ENCODE measurements at regions not wholly inside any gene's neighbourhood (a gene's known extent, or its start where the extent isn't known, plus 50 kb on each side); places are given as distances from the start of the nearest gene placed in this dataset.

DNA sequence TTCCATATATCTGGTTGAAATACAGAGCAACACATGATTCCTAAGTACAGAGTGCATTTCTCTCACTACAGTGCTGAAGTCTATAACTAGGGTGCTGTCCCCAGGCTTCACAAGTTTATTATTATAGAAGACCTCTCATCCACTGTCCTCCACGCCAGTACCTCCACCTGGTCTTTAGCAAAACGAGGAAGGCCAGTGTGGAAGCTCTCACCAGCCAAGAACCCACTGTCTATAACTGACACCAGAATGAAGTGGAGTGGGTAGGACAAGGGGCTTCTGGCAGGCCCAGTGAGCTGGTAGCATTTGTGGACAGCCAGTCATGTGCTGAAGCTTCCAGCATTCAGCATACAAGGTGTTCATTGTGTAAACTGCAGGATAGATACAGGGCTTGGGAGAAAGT is 430.7 kb downstream of the GADD45G start:
- no peaks in the 10 kb centered on the region for H3K9me2 ChIP-seq (ENCODE audit: insufficient read depth, low read length)
- no peaks in the 10 kb centered on the region for H3K36me3 ChIP-seq (ENCODE audit: insufficient read depth, low read length)
- POLR2A ChIA-PET = no interaction called here
- BruUV-seq (replicated peaks) = no TSS peak
- H3K79me2 ChIP-seq (ENCODE audit: insufficient read depth, low read depth, low read length) = no peaks in the 10 kb centered on the region
- intact Hi-C loops (cut with micrococcal nuclease; ENCODE audit: unreplicated experiment) = no loop called here
- H3K4me3 ChIP-seq (ENCODE audit: low read depth, low read length, poor library complexity, severe bottlenecking) = no peak overlapping the region
- no peaks in the 10 kb centered on the region for H3K9me3 ChIP-seq (ENCODE audit: low read length)
- no peak for DNase-seq (ENCODE audit: low spot score)
- CTCF ChIA-PET (ENCODE audit: unreplicated experiment) = no interaction called here
- no peaks in the 10 kb centered on the region for H3K4me1 ChIP-seq (ENCODE audit: insufficient read depth, low read length, poor library complexity, severe bottlenecking)
- TF ChIP-seq, protein P1, sequence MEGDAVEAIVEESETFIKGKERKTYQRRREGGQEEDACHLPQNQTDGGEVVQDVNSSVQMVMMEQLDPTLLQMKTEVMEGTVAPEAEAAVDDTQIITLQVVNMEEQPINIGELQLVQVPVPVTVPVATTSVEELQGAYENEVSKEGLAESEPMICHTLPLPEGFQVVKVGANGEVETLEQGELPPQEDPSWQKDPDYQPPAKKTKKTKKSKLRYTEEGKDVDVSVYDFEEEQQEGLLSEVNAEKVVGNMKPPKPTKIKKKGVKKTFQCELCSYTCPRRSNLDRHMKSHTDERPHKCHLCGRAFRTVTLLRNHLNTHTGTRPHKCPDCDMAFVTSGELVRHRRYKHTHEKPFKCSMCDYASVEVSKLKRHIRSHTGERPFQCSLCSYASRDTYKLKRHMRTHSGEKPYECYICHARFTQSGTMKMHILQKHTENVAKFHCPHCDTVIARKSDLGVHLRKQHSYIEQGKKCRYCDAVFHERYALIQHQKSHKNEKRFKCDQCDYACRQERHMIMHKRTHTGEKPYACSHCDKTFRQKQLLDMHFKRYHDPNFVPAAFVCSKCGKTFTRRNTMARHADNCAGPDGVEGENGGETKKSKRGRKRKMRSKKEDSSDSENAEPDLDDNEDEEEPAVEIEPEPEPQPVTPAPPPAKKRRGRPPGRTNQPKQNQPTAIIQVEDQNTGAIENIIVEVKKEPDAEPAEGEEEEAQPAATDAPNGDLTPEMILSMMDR (conservative IDR thresholded peaks at IDR 0.05; ENCODE audit: low read length) = no peak
- TF ChIP-seq EZH2phosphoT487 (IDR thresholded peaks at IDR 0.05; ENCODE audit: borderline replicate concordance, low read depth, low read length) = no peak
- H3K27ac ChIP-seq (ENCODE audit: low read depth, low read length, poor library complexity, severe bottlenecking) = no peak overlapping the region
- H2AFZ ChIP-seq (ENCODE audit: low read length) = no peak overlapping the region
- no peaks in the 10 kb centered on the region for H4K20me1 ChIP-seq (ENCODE audit: insufficient read depth, low read length)
- no peak overlapping the region for H3K4me2 ChIP-seq (ENCODE audit: low read length)

DNA sequence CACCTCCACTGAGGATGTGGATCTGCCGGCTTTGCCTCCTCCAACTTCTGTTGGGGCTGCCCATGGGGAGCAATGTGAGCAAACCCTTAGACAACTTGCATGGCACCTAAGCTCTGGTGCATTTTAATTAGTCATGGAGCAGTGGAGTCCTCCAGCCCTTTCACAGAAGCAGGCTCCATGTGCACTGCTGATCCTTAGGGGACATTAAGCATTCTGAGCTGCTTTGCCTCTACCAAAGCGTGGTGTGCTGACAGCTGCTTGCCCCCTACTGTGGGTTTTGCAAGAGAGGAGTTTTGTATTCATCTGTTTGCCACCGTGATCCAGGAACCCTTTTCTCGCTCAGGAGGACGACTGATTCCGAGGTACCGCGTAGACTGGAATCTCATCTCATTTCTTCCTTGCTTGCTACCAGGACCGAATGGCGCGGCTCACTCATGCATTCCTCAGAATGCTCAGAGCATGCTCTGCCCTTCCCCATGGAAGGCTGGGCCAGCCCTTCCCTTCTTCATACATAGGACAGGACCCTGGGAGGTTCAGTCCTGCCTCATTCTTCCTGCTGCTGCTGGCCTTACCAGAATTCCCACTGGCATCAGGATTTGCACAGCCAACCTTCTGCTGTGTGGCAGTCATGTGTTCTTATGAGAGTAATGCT is 432.5 kb downstream of the GADD45G start:
- Histone ChIP-seq H3K4me3 (ENCODE audit: low read depth, low read length, poor library complexity, severe bottlenecking) (no peak overlapping the region), H4K20me1 (ENCODE audit: insufficient read depth, low read length) (no peaks in the 10 kb centered on the region), H3K4me2 (ENCODE audit: low read length) (no peak overlapping the region), H3K79me2 (ENCODE audit: insufficient read depth, low read depth, low read length) (no peaks in the 10 kb centered on the region), H2AFZ (ENCODE audit: low read length) (no peak overlapping the region), H3K27ac (ENCODE audit: low read depth, low read length, poor library complexity, severe bottlenecking) (no peak overlapping the region), H3K9me2 (ENCODE audit: insufficient read depth, low read length) (no peaks in the 10 kb centered on the region), H3K9me3 (ENCODE audit: low read length) (no peaks in the 10 kb centered on the region), H3K36me3 (ENCODE audit: insufficient read depth, low read length) (no peaks in the 10 kb centered on the region), H3K4me1 (ENCODE audit: insufficient read depth, low read length, poor library complexity, severe bottlenecking) (no peaks in the 10 kb centered on the region)
- CTCF ChIA-PET (ENCODE audit: unreplicated experiment) = interaction anchor here (0.6 kb wide), 1 partner anchor 15 kb away, joined by 3 read pairs; no protein-coding TSS in a partner anchor
- POLR2A ChIA-PET = no interaction called here
- intact Hi-C loops (cut with micrococcal nuclease; ENCODE audit: unreplicated experiment) = no loop called here
- DNase-seq (ENCODE audit: low spot score) = no peak
- TF ChIP-seq, protein P1 (conservative IDR thresholded peaks at IDR 0.05; ENCODE audit: low read length) = no peak
- TF ChIP-seq EZH2phosphoT487 (IDR thresholded peaks at IDR 0.05; ENCODE audit: borderline replicate concordance, low read depth, low read length) = no peak
- no TSS peak for BruUV-seq (replicated peaks)

DNA sequence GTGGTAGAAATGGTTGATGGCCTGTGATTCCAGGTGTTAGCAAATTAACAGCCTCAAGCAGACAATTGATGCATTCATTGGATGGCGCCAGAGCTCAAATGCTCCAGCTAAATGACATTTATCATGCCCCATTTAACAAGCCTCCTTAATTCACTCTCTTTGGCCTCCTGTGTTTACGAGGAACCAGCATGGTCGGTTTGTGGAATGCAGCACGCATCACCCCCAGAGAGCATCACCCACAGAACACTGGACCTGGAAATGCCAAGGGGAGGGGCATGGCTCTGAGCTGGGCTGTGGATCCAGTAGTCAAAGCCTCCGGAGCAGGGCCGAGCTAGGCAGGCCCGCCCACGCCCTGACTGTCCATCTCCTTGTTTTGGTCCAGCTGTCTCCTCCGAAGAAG is 434.0 kb downstream of the GADD45G start:
- ChIA-PET POLR2A (no interaction called here), CTCF (ENCODE audit: unreplicated experiment) (no interaction called here)
- Histone ChIP-seq H3K9me3 (ENCODE audit: low read length) (no peaks in the 10 kb centered on the region), H3K4me1 (ENCODE audit: insufficient read depth, low read length, poor library complexity, severe bottlenecking) (no peaks in the 10 kb centered on the region), H2AFZ (ENCODE audit: low read length) (no peak overlapping the region), H3K27ac (ENCODE audit: low read depth, low read length, poor library complexity, severe bottlenecking) (no peak overlapping the region), H3K9me2 (ENCODE audit: insufficient read depth, low read length) (no peaks in the 10 kb centered on the region), H4K20me1 (ENCODE audit: insufficient read depth, low read length) (no peaks in the 10 kb centered on the region), H3K79me2 (ENCODE audit: insufficient read depth, low read depth, low read length) (no peaks in the 10 kb centered on the region), H3K4me3 (ENCODE audit: low read depth, low read length, poor library complexity, severe bottlenecking) (no peak overlapping the region), H3K36me3 (ENCODE audit: insufficient read depth, low read length) (no peaks in the 10 kb centered on the region), H3K4me2 (ENCODE audit: low read length) (no peak overlapping the region)
- no TSS peak for BruUV-seq (replicated peaks)
- intact Hi-C loops (cut with micrococcal nuclease; ENCODE audit: unreplicated experiment) = no loop called here
- no peak for DNase-seq (ENCODE audit: low spot score)
- TF ChIP-seq, protein P1 (conservative IDR thresholded peaks at IDR 0.05; ENCODE audit: low read length) = no peak
- no peak for TF ChIP-seq EZH2phosphoT487 (IDR thresholded peaks at IDR 0.05; ENCODE audit: borderline replicate concordance, low read depth, low read length)

Measured in OCI-LY7 (cell line).